ENCODE measurements at regions not wholly inside any gene's neighbourhood (a gene's known extent, or its start where the extent isn't known, plus 50 kb on each side); places are given as distances from the start of the nearest gene placed in this dataset.
"Not testable (repeated sequence)": the region's sequence is repeated elsewhere in the genome, so short reads cannot be mapped to it uniquely, and the experiment has no call there.

GRCh38 chr10:65172249-65172648 lies 1651.0 kb downstream of the REEP3 start:
- no peak overlapping the region for H3K27ac ChIP-seq
- H3K9me3 ChIP-seq (ENCODE audit: severe bottlenecking), result no peaks in the 10 kb centered on the region
- TF ChIP-seq, protein P1, sequence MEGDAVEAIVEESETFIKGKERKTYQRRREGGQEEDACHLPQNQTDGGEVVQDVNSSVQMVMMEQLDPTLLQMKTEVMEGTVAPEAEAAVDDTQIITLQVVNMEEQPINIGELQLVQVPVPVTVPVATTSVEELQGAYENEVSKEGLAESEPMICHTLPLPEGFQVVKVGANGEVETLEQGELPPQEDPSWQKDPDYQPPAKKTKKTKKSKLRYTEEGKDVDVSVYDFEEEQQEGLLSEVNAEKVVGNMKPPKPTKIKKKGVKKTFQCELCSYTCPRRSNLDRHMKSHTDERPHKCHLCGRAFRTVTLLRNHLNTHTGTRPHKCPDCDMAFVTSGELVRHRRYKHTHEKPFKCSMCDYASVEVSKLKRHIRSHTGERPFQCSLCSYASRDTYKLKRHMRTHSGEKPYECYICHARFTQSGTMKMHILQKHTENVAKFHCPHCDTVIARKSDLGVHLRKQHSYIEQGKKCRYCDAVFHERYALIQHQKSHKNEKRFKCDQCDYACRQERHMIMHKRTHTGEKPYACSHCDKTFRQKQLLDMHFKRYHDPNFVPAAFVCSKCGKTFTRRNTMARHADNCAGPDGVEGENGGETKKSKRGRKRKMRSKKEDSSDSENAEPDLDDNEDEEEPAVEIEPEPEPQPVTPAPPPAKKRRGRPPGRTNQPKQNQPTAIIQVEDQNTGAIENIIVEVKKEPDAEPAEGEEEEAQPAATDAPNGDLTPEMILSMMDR (IDR thresholded peaks at IDR 0.05; ENCODE audit: low read depth, low read length), result no peak
- H3K4me3 ChIP-seq (ENCODE audit: low read depth, low read length), result no peak overlapping the region
- no peak for DNase-seq
- H3K36me3 ChIP-seq, result no peaks in the 10 kb centered on the region
- H3K27me3 ChIP-seq (ENCODE audit: insufficient read depth, low read depth, severe bottlenecking), result no peaks in the 10 kb centered on the region

DNA sequence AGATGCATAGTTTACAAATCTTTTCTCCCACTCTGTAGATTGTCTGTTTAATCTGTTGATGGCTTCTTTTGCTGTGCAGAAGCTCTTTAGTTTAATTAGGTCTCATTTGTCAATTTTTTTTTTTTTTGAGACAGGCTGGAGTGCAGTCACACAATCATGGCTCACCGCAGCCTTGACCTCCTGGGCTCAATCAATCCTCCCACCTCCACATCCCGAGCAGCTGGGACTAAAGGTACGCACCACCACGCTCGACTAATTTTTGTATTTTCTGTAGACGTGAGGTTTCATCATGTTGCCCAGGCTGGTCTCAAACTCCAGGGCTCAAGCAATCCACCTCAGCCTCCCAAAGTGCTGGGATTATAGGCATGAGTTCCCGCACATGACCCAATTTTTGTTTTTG lies 1655.8 kb downstream of the REEP3 start:
- H3K36me3 ChIP-seq, result no peaks in the 10 kb centered on the region
- H3K9me3 ChIP-seq (ENCODE audit: severe bottlenecking), result no peaks in the 10 kb centered on the region
- DNase-seq, result no peak
- no peaks in the 10 kb centered on the region for H3K27me3 ChIP-seq (ENCODE audit: insufficient read depth, low read depth, severe bottlenecking)
- H3K4me3 ChIP-seq (ENCODE audit: low read depth, low read length), result no peak overlapping the region
- TF ChIP-seq, protein P1 (IDR thresholded peaks at IDR 0.05; ENCODE audit: low read depth, low read length), result no peak
- no peak overlapping the region for H3K27ac ChIP-seq

DNA sequence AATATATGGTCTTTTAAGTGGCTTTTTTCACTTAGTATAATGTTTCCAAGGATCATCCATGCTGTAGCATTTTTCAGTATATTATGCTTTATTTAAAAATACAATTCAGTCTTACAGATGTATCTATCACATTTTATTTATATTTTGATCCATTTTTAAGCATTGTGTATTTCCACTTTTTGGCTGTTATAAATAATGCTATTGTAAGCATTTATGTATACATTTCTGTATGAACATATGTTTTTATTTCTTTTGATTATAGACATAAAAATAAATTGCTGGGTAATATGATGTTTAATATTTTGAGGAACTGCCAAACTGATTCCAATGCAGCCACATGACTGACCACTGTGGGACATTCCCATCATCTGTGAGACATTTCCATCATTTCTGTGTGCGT lies 1662.0 kb downstream of the REEP3 start:
- Histone ChIP-seq H3K9me3 (ENCODE audit: severe bottlenecking) (peaks cover 4% of the 10 kb centered on the region), H3K4me3 (ENCODE audit: low read depth, low read length) (no peak overlapping the region), H3K27me3 (ENCODE audit: insufficient read depth, low read depth, severe bottlenecking) (no peaks in the 10 kb centered on the region), H3K36me3 (no peaks in the 10 kb centered on the region), H3K27ac (no peak overlapping the region)
- TF ChIP-seq, protein P1 (IDR thresholded peaks at IDR 0.05; ENCODE audit: low read depth, low read length), result no peak
- DNase-seq, result no peak

DNA sequence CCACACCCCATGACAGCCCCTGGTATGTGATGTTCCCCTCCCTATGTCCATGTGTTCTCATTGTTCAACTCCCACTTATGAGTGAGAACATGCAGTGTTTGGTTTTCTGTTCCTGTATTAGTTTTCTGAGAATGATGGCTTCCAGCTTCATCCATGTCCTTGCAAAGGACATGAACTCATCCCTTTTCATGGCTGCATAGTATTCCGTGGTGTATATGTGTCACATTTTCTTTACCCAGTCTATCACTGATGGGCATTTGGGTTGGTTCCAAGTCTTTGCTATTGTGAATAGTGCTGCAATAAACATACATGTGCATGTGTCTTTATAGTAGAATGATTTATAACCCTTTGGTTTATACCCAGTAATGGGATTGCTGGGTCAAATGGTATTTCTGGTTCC lies 1665.5 kb downstream of the REEP3 start:
- not testable (repeated sequence) for DNase-seq; H3K36me3 ChIP-seq; H3K27ac ChIP-seq; H3K27me3 ChIP-seq (ENCODE audit: insufficient read depth, low read depth, severe bottlenecking); H3K9me3 ChIP-seq (ENCODE audit: severe bottlenecking); H3K4me3 ChIP-seq (ENCODE audit: low read depth, low read length)

- no peaks in the 10 kb centered on the region for H3K36me3 ChIP-seq
- no peak for DNase-seq
- TF ChIP-seq, protein P1 (IDR thresholded peaks at IDR 0.05; ENCODE audit: low read depth, low read length), result no peak
- no peaks in the 10 kb centered on the region for H3K9me3 ChIP-seq (ENCODE audit: severe bottlenecking)
- H3K27ac ChIP-seq, result no peak overlapping the region
- H3K27me3 ChIP-seq (ENCODE audit: insufficient read depth, low read depth, severe bottlenecking), result no peaks in the 10 kb centered on the region
- H3K4me3 ChIP-seq (ENCODE audit: low read depth, low read length), result no peak overlapping the region
These were observed 1672.9 kb downstream of the REEP3 start for GRCh38 chr10:65194126-65194525.

GRCh38 chr10:65194555-65194954 lies 1673.4 kb downstream of the REEP3 start:
- DNase-seq, result no peak
- no peak overlapping the region for H3K4me3 ChIP-seq (ENCODE audit: low read depth, low read length)
- H3K27me3 ChIP-seq (ENCODE audit: insufficient read depth, low read depth, severe bottlenecking), result no peaks in the 10 kb centered on the region
- TF ChIP-seq, protein P1 (IDR thresholded peaks at IDR 0.05; ENCODE audit: low read depth, low read length), result no peak
- H3K27ac ChIP-seq, result no peak overlapping the region
- H3K9me3 ChIP-seq (ENCODE audit: severe bottlenecking), result no peaks in the 10 kb centered on the region
- no peaks in the 10 kb centered on the region for H3K36me3 ChIP-seq
